ENCODE measurements at regions not wholly inside any gene's neighbourhood (a gene's known extent, or its start where the extent isn't known, plus 50 kb on each side); places are given as distances from the start of the nearest gene placed in this dataset.
"Not testable (repeated sequence)": the region's sequence is repeated elsewhere in the genome, so short reads cannot be mapped to it uniquely, and the experiment has no call there.

GRCh38 chr2:87263868-87264518 lies 242.3 kb upstream of the PLGLB1 start:
- DNase-seq (ENCODE audit: low read depth): not testable (repeated sequence)

GRCh38 chr2:87275192-87275591 lies 253.5 kb upstream of the PLGLB1 start:
- not testable (repeated sequence) for DNase-seq (ENCODE audit: low read depth)

GRCh38 chr2:87275974-87276629 lies 254.5 kb upstream of the PLGLB1 start:
- DNase-seq (ENCODE audit: low read depth): not testable (repeated sequence)

- not testable (repeated sequence) for DNase-seq (ENCODE audit: low read depth)
Observed at GRCh38 chr2:87276673-87277072, 255.0 kb upstream of the PLGLB1 start.

GRCh38 chr2:87277734-87278133 lies 256.1 kb upstream of the PLGLB1 start:
- DNase-seq (ENCODE audit: low read depth): not testable (repeated sequence)

GRCh38 chr2:87280596-87281355 lies 259.1 kb upstream of the PLGLB1 start:
- not testable (repeated sequence) for DNase-seq (ENCODE audit: low read depth)

- not testable (repeated sequence) for DNase-seq (ENCODE audit: low read depth)
Observed at GRCh38 chr2:87283735-87284470, 262.3 kb upstream of the PLGLB1 start.

- not testable (repeated sequence) for DNase-seq (ENCODE audit: low read depth)
Observed at GRCh38 chr2:87284471-87284772, 262.8 kb upstream of the PLGLB1 start.

GRCh38 chr2:87285139-87285538 lies 263.5 kb upstream of the PLGLB1 start:
- DNase-seq (ENCODE audit: low read depth): not testable (repeated sequence)

GRCh38 chr2:87290566-87291307 lies 269.1 kb upstream of the PLGLB1 start:
- not testable (repeated sequence) for DNase-seq (ENCODE audit: low read depth)

GRCh38 chr2:87291400-87292200 lies 270.0 kb upstream of the PLGLB1 start:
- DNase-seq (ENCODE audit: low read depth): not testable (repeated sequence)

GRCh38 chr2:87293931-87294594 lies 272.4 kb upstream of the PLGLB1 start:
- not testable (repeated sequence) for DNase-seq (ENCODE audit: low read depth)

- DNase-seq (ENCODE audit: low read depth): not testable (repeated sequence)
Observed at GRCh38 chr2:87295135-87295534, 273.5 kb upstream of the PLGLB1 start.

- DNase-seq (ENCODE audit: low read depth): not testable (repeated sequence)
Observed at GRCh38 chr2:87301349-87301748, 279.7 kb upstream of the PLGLB1 start.

GRCh38 chr2:87301871-87302270 lies 280.2 kb upstream of the PLGLB1 start:
- DNase-seq (ENCODE audit: low read depth): not testable (repeated sequence)

- not testable (repeated sequence) for DNase-seq (ENCODE audit: low read depth)
Observed at GRCh38 chr2:87308621-87309020, 287.0 kb upstream of the PLGLB1 start.

GRCh38 chr2:87309785-87310184 lies 288.1 kb upstream of the PLGLB1 start:
- DNase-seq (ENCODE audit: low read depth): not testable (repeated sequence)

GRCh38 chr2:87311896-87312441 lies 290.3 kb upstream of the PLGLB1 start:
- not testable (repeated sequence) for DNase-seq (ENCODE audit: low read depth)

GRCh38 chr2:87314622-87315021 lies 293.0 kb upstream of the PLGLB1 start:
- DNase-seq (ENCODE audit: low read depth): not testable (repeated sequence)
